ENCODE measurements at regions not wholly inside any gene's neighbourhood (a gene's known extent, or its start where the extent isn't known, plus 50 kb on each side); places are given as distances from the start of the nearest gene placed in this dataset.
A peak's percentile ranks its signal among the peaks of the same experiment; 100 is the strongest.

DNA sequence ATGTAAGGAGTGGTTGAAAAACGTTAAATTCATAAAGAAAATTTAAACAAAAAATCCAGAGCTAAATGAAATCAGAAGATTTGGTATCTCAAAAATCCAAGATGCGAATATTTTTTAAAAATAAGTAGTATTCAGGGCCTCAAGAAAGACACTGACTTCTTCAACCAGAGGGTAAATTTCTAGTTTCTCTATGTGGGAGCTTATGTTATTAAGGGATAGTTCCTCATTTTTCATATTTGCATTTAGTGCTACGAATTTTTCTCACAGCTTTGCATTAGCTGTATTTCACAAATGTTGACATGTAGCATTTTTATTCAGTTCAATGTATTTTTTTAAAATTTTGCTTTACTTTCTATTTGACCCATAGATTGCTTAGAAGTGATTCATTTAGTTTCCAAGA, 454.7 kb downstream of the CBLN2 start:
- TF ChIP-seq, protein P1, sequence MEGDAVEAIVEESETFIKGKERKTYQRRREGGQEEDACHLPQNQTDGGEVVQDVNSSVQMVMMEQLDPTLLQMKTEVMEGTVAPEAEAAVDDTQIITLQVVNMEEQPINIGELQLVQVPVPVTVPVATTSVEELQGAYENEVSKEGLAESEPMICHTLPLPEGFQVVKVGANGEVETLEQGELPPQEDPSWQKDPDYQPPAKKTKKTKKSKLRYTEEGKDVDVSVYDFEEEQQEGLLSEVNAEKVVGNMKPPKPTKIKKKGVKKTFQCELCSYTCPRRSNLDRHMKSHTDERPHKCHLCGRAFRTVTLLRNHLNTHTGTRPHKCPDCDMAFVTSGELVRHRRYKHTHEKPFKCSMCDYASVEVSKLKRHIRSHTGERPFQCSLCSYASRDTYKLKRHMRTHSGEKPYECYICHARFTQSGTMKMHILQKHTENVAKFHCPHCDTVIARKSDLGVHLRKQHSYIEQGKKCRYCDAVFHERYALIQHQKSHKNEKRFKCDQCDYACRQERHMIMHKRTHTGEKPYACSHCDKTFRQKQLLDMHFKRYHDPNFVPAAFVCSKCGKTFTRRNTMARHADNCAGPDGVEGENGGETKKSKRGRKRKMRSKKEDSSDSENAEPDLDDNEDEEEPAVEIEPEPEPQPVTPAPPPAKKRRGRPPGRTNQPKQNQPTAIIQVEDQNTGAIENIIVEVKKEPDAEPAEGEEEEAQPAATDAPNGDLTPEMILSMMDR (IDR thresholded peaks at IDR 0.05; ENCODE audit: control insufficient read depth, extremely low read depth, insufficient read depth) = no peak
- DNase-seq (ENCODE audit: low read depth) = no peak
- no peak overlapping the region for H3K4me3 ChIP-seq (ENCODE audit: low read depth, low read length)

DNA sequence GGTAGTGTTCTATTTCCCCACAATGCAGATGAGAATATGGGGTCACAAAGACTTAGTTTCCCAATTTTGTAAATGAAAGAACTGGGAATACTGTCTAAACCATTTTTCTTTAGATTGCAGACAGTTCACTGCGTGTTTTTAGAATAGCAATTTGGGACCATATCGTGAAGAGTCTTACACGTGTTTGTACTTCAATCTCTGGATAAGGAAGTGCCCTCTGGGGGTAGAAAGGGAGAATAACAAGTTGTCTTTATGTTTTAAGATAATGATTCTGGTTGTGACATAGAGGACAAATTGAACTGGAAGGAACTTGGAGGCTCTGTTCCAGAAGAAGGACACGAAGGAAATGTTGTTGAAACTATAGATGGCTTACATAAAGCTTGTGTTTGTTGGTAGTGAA, 457.7 kb downstream of the CBLN2 start:
- TF ChIP-seq, protein P1 (IDR thresholded peaks at IDR 0.05; ENCODE audit: control insufficient read depth, extremely low read depth, insufficient read depth) = peak; percentile 49
- peak; percentile 39 for DNase-seq (ENCODE audit: low read depth)
- H3K4me3 ChIP-seq (ENCODE audit: low read depth, low read length) = no peak overlapping the region

DNA sequence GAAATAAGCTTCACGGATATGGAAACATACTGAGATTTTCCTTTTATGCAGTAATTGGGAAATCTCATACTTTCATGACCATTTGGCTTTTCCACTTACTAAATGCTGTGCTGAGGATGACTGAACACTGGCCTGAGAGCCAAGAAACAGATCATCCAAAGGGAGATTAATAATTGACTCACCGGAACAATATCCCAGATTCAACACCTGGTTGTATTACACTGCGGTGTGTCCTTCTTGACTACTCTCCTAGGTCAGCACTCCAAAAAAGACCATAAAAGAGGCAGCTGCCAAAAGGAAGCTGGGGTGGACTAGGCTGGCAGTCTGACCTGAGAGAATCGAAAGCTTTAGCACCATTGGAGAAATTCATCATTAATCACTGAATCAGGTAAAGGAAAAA, 469.1 kb downstream of the CBLN2 start:
- DNase-seq (ENCODE audit: low read depth) = no peak
- TF ChIP-seq, protein P1 (IDR thresholded peaks at IDR 0.05; ENCODE audit: control insufficient read depth, extremely low read depth, insufficient read depth) = no peak
- no peak overlapping the region for H3K4me3 ChIP-seq (ENCODE audit: low read depth, low read length)

DNA sequence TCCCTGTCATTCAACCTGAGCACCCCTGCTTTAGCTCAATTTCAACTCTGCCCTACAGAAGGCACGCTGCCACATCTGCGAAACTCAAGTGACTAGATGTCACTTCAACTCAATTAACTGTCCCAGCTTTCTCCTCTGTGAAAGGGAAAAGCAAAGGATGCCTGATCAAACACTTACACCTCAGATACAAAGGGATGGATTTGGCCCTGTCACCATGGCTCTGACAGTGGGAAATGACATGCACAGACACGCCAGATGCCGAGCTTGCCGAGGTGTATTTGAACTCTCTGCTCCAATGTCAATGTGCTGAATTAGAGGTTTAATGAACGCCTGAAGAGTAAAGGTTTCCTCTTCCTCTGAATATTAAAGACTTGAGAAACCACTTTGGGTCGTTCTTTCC, 481.1 kb downstream of the CBLN2 start:
- TF ChIP-seq, protein P1 (IDR thresholded peaks at IDR 0.05; ENCODE audit: control insufficient read depth, extremely low read depth, insufficient read depth) = no peak
- no peak for DNase-seq (ENCODE audit: low read depth)
- no peak overlapping the region for H3K4me3 ChIP-seq (ENCODE audit: low read depth, low read length)

DNA sequence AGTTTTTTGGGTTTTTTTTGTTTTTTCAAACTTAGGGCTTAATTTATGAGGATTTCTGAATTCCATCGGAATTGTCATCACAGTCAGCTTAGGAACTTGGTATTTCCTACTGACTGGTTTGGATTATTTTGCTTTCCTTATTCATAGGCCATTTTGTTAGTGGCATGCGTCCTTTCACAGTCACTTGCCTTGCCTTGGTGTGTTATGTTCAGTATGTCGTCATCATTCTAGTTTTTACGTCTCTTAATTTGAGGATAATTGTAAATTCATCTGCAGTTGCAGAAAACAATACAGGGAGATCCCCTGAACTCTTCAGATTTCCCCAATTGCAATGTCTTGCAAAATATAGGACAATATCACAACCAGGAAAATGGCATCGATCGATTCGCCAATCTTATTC, 485.3 kb downstream of the CBLN2 start:
- TF ChIP-seq, protein P1 (IDR thresholded peaks at IDR 0.05; ENCODE audit: control insufficient read depth, extremely low read depth, insufficient read depth) = no peak
- DNase-seq (ENCODE audit: low read depth) = no peak
- H3K4me3 ChIP-seq (ENCODE audit: low read depth, low read length) = no peak overlapping the region

DNA sequence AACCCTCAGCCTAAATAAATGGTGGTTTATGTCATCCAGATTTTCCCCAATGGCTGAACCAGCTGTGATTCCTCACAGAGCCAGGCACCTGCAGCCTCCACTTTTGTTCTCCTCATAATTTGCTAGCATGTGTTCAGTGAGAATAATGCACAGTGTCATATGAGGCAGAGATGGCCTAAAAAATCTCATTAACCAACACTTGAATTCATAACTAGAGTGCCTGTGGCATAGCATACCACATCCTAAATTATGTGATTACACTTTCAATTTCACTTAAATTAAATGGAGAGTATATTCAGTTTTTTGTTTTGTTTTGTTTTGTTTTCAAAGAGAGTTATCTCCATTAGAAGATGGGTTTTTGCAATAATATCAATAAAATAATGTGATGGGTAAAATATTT, 488.0 kb downstream of the CBLN2 start:
- TF ChIP-seq, protein P1 (IDR thresholded peaks at IDR 0.05; ENCODE audit: control insufficient read depth, extremely low read depth, insufficient read depth) = no peak
- H3K4me3 ChIP-seq (ENCODE audit: low read depth, low read length) = no peak overlapping the region
- DNase-seq (ENCODE audit: low read depth) = no peak

DNA sequence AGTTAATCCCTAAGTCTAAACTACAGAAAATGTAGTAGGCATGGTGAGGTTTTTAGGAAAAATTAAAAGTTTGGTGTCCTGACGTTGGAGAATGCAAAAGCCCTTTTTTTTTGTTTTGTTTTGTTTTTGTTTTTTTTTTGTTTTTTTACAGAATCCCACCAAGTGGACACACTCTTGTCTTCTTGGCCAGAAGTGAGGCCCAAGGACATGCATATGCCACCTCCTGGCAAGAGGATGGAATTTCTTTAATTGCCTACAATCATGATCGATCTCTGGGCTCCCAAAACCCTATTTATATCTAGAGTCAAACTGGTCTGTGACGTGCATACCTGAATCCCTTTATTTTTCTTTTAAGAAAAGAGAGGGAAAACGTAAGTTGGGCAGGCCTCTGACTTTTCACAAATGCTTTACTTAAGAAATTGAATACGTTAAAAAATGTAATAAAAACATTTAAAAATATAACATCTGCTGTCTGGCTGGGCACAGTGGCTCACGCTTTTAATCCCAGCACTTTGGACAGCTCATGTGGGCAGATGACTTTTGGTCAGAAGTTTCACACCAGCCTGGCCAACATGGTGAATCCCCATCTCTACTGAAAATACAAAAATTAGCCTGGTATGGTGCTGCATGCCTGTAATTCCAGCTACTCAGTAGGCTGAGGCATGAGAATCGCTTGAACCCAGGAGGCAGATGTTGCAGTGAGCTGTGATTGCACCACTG, 502.7 kb downstream of the CBLN2 start:
- TF ChIP-seq, protein P1 (IDR thresholded peaks at IDR 0.05; ENCODE audit: control insufficient read depth, extremely low read depth, insufficient read depth) = peak; percentile 28

More for the DNA sequence above, 502.7 kb downstream of the CBLN2 start:
- no peak for DNase-seq (ENCODE audit: low read depth)
- H3K4me3 ChIP-seq (ENCODE audit: low read depth, low read length) = no peak overlapping the region
